COLO668 (cell line): ENCODE measurements at regions not wholly inside any gene's neighbourhood (a gene's known extent, or its start where the extent isn't known, plus 50 kb on each side); places are given as distances from the start of the nearest gene placed in this dataset.
"Not testable (repeated sequence)": the region's sequence is repeated elsewhere in the genome, so short reads cannot be mapped to it uniquely, and the experiment has no call there.

ENCODE experiments used
- DNase-seq: peaks from one replicate; lab custom pipeline; 2025; ENCODE audit not compliant: unreplicated experiment; lab: John Stamatoyannopoulos, UW

DNA sequence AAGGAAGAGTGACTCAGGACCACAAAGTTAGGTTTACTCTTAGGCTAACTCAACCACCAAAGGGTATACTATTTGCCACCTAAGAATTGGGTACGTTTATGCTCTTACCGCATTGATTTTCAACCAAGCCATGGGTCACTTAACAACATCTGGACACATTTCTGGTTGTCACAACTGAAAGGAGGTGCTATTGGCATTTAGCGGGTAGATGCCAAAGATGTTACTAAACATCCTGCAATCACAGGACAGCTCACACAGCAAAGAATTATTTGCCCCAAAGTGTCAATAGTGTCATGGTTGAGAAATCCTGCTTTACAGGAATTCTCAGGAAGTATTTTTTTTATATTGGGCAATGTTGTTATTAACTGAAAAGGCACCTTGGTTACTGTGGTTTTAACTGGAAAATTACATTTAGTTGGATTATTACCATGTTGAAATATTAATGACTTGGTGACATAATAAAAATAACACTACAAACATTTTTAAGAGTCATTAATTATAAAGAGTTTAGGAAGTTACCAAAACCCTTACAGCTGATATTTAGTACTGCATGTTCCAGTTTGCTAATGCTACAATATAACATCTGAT lies 185.0 kb upstream of the TMEM196 start:
- no peak for DNase-seq

DNA sequence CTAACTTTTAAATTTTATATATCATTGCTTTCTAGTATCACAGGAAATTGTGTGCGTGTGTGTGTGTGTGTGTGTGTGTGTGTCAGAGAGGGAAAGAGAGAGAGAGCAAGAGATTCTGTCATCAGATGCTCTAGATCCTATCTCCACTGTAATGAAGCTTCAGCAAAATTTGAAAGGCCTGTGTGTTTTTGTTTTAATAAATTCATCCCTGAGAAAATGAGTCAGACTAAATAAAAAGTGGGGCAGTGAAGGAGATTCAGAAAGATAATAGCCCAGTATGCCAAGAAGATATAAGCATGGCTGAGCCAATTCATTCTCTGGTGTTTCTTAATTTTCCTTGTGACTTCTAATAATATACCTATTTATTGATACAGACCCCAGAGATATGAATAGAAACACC lies 184.2 kb upstream of the TMEM196 start:
- no peak for DNase-seq

DNA sequence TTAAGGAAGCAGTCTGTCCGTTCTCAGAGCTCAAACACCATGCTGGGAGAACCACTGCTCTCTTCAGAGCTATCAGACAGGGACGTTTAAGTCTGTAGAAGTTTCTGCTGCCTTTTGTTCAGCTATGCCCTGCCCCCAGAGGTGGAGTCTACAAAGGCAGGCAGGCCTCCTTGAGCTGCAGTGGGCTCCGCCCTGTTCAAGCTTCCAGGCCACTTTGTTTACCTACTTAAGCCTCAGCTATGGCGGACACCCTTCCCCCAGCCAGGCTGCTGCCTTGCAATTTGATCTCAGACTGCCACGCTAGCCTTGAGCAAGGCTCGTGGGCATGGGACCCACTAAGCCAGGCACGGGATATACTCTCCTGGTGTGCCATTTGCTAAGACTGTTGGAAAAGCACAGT lies 180.7 kb upstream of the TMEM196 start:
- DNase-seq, result not testable (repeated sequence)

DNA sequence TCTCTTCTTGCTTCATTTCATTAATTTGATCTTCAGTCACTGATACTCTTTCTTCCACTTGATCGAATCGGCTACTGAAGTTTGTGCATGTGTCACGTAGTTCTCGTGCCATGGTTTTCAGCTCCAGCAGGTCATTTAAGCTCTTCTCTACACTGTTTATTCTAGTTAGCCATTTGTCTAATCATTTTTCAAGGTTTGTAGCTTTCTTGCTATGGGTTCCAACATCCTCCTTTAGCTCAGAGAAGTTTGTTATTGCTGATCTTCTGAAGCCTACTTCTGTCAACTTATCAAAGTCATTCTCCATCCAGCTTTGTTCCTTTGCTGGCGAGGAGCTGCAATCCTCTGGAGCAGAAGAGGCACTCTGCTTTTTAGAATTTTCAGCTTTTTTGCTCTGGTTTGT lies 180.0 kb upstream of the TMEM196 start:
- DNase-seq, result not testable (repeated sequence)

DNA sequence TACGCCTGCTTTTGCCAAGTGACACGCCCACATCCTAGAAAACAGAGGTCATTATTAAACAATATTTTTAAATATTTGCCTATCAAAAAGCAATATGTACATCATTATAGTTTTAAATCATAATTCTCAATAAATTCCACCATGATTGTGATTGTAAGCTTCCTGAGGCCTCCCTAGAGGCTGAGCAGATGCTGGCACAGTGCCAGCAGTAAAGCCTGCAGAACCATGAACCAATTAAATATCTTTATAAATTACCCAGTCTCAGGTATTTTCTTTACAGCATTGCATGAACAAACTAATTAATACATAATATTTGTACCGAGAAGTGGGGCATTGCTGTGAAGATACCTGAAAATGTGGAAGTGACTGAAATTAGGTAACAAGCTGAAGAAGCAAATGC lies 174.7 kb upstream of the TMEM196 start:
- DNase-seq, result no peak

DNA sequence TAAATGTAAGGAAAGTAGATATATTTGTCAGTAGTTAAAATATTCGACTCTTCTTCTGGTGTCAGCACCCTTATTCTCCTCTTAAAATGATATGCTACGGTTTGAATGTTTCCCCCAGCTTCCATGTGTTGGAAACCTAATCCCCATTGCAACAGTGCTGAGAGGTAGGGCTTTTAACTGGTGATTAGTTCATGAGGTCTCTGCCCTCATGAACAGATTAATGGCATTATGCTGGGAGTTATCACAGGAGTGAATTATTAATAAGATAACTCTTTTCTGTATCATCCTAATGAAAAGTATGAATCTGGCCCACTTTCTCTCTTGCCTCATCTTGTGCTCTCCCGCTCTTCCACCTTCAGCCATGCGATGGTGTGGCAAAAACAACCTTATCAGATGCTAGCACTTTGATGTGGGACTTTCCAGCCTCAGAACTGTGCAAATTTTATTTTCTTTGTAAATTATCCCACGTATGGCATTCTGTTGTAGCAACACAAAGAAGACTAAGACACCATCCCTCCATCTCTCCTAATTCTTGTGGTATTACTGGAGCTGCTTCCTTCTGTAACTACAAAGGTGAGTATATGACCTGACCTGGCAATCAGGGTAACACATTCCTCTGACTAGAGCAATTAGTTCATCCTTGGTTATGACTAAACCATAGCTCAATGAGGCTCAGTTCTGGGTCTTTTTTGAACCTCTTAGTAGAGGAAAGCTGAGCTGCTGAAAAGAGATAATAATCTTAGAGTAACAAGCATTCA lies 171.1 kb upstream of the TMEM196 start:
- no peak for DNase-seq

DNA sequence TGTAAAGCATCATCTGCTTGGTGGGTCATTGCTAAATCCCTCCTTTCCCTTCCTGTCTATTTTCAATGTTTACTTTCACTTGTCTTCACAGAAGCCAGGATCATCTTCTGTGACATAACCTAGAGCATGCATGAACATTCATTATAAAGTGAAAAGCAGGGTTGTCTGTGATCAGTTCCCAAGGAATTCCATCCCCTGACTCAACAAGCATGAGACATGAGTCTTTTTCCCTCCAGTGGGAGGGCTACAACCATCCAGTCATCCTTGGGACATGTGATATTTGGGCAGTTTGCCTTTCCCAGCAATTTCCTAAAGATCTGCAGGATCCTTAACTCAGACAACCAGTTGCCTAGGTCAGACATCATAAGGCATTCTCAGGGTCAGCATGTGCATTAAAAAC lies 166.3 kb upstream of the TMEM196 start:
- no peak for DNase-seq

DNA sequence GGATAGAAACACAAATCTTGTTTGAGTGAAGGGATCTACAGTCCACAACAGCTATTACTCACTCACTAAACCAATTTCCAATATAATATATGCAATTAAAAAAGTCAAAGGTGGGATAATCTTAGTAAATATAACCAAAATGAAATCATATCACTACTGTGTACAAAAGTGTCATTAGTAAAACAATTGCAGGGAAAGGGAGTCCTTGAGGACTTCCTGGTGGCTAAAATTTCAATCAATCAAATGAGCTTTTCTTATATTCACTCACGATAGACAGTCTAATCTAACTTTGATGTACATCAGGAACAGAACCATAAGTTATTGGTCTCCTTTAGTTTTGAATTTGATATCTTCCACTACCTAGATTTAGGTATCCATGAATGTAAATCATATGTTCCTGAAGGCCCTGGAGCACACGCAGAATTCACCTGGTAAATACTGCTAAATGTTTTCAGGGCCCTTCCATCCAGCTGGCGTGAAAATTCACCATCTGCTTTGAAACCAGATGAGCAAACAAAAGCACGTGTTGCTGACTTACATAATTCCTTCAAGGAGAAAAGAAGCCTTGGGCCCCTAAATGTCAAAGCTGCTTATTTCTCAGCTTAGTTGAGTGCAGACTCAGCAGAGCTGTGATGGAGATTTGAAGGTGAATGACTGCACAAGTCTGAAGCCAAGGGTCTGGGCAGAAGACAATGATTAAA lies 159.3 kb upstream of the TMEM196 start:
- DNase-seq, result peak; percentile 62

DNA sequence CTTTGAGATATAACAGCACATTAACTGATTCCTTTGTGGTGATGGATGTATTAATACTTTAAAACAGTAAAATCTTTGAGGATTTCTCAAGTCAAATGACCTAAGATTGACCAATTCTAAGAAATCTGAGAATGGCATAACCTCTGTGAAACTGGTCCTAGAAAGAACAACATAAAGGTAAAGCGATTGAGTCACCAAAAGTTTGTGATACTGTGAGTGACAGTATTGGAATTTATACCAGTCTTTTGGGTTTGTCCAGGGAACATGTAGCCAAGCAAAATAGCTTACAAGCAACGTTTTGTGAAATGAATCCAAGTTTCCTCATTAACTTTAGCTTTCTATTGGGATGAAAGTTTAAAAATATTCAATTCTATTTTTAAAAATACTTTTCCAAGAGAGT lies 157.4 kb upstream of the TMEM196 start:
- DNase-seq, result no peak

DNA sequence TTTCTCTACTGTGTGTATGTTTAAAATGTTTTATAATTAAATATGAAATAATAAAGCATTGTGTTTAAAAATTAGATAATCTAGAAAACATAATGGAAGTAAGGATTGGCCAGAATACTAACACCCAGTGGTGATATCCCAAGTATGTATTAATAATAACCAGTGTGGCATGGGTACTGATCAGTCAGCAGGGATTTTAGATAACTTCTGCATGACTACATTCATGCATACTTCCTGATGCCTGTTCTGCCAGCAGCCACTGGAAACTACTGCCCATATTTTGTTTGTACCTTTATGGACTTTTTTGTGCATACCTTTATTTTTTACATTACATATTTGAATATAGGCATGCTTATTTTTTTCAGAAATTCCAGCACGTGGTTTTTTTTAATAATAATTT lies 156.6 kb upstream of the TMEM196 start:
- no peak for DNase-seq

DNA sequence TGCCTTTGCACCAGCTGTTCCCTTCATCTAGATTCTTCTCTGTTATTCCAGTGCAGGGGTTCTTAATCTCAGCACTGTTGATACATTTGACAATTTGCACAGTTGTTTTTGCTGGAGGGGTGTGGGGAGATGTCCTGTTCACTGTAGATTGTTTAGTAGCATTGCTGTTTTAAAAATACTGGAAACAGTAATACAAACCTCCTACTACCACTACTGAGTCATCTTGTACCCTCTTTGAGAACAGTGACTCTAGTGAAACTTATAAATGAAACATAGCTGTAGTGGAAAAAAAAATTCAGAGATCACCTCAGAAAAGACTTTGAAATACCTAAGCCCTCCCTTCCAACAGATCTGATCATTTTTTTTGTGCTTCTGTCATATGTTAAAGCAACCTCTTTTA lies 154.8 kb upstream of the TMEM196 start:
- DNase-seq, result no peak

DNA sequence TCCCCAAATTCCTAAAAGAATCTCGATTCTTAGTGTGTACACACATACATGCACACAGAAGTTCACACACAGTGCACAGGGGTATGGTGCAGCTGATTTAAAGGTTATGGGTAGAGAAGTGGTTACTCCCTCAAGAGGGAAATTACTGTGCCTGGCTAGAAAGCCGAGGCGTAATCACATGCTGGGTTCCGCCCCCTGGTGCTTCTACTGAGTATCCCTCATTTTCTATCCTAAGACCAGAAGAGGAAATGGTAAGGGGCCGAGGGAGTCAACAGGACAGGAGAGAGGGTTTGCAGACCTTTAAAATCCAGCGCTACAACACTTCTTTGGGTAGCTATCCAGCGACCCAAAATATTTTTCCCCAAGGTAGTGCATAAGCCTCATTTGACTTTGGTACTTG lies 147.3 kb upstream of the TMEM196 start:
- no peak for DNase-seq

DNA sequence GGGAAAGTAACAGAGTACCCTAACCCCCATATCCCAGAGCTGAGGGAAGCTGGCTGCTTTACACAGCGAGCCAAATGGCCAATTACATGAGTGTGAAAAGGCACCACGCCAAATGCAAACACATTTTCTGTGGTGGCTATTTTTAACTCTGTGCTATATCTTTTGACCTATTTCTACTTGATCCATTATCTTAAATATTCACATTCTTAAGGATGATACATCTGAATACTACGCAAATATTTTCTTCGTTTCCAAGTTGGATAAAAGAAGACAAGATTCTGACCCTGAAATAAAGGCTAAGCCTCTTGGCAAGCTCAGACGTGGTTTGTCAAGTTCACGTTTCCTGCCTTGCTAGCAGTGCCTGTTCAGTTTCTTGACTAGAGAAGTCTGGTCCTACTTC lies 146.7 kb upstream of the TMEM196 start:
- DNase-seq, result no peak

DNA sequence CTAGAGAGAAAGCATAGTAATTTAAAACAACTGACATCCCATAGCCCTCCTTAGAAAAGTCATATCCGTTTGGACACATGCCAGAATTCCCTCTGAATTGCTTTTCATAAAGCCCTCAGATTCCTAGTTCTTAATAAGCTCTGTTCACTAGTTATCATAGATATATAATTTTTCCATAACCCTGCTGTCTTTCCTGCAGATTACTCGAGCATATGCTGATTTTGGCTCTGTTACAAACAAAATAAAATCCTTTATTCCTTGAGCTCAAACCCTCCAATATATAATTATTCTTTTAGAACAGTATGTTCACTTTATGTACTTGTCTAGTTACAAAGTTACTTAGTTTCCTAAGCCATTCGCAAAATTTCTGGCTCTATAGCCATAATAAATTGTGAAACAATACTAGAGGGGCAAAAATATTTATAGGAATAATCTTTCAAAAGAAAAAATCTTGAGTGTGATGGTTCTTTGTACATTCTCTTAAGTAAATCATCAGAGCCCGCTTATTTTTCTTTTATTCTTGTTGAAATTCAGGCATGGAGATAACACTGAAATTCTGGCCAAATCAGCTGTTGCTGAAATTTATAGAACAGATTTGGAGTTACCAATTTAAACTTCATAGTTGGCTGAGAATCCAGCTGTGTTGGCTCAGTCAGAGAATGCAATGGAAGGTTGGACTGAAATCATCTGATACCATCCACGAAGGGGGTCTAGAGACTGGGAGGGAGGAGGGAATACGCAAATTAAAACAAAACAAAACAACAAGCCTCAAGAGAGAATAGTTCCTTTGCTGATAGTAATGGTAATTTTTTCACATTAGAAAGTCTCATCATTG lies 146.1 kb upstream of the TMEM196 start:
- DNase-seq, result no peak

DNA sequence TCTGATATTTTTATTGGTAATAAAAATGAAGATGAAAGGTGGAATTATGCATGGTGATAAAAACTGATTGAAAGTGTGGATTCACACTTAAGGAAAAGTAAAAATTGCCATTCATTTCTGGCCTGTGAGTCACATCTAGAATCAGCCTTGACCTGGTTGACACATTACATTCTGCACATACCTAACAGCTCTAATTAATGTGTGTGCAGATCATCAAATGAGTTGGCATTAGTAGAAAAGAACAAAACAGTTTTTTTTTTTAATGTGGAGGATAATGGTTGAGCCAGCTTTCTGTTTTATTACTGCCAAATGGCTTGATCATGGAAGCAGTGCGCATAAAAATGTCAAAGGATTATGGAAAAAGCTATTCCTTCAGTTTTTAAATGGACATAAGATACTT lies 142.6 kb upstream of the TMEM196 start:
- no peak for DNase-seq

DNA sequence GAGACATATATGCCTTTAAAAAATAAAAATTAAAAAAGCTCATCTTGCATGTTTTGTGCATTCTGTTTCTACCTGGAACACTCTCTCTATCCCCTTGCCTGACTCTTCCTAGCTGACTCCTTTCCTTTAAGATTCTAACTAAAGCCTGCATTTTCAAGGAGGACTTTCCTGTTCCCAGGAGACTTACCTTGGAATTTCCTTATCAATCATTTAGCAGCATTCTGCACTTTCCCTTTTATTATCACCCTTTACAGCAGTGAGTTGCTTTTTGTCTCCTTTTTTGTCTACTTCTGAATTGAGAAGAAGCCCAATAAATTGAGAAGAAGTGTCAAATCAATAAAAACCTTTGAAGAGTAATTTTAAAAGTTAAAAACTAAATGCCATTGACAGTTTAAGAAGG lies 142.2 kb upstream of the TMEM196 start:
- DNase-seq, result no peak

DNA sequence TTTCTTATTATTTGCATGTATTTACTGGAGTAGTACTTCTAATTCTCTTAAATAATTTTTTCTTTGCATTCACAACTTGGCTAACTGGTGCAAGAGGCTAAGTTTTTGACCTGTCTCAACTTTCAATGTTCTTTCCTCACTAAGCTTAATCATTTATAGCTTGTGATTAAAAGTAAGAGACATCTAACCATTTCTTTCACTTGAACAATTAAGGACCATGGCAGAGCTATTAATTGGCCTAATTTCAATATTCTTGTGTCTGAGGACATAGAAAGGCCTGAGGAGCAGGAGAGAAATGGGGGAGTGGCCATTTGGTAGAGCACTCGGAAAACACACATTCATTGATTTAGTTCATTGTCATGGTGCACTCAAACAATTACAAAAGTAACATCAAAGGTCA lies 141.4 kb upstream of the TMEM196 start:
- no peak for DNase-seq

DNA sequence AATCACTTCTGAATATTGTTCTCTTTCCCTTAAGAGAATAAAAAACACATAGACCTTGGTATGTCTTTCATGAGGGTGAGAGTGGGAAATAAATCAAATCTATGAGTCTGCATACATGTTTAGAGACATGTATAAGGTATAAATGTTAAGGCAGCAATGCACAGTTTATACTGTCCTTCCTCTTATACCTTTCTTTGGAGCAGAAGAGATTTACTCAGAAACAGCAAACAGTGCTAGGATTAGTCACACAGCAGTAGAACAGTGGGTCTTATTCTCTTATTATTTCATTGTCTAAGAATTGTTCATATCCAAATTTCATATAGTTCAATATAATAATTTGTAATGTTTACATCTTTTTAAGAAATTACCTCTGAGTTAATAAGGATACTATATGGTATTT lies 126.7 kb upstream of the TMEM196 start:
- DNase-seq, result no peak

DNA sequence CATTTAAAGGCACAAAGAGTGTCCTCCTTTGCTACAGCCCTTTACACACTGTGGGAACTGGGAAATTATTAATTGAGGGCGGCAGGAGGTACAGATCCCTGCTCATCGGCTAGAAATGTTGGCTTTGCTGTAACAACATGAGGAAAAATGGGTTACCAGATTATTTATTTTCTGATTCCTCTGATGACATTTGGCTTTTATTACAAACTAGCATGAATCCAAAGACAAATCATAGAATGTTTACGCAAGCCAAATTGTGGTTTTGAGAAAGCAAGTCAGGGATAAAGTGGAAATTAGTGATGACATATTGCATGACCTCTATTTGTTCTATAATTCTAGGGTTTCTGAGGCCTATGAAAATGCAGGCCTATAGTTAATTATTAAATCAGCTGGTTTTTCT lies 126.1 kb upstream of the TMEM196 start:
- DNase-seq, result no peak

DNA sequence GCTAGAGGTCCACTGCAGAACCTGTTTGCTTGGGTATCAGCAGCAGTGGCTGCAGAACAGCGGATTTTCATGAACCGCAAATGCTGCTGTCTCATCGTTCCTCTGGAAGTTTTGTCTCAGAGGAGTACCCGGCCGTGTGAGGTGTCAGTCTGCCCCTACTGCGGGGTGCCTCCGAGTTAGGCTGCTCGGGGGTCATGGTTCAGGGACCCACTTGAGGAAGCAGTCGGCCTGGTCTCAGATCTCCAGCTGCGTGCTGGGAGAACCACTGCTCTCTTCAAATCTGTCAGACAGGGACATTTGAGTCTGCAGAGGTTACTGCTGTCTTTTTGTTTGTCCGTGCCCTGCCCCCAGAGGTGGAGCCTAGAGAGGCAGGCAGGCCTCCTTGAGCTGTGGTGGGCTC lies 109.5 kb upstream of the TMEM196 start:
- DNase-seq, result not testable (repeated sequence)

DNA sequence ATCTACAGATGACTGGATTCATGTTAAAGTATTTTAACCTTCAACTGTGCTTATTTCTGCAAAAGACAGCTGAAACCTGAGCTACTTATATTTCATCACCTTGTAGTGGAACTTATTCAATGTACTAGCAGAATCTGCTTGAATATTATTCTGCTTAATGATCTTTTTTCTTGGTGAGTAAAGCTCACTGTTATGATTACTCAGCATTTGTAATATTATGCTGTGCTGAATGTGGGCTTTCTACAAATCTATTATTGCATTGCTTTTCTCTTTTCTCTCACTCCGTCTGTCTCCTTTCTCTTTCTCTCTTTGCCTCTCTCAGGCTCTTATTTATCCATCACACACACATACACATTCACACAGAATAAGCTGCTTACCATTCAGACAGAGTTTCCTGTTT lies 98.7 kb upstream of the TMEM196 start:
- no peak for DNase-seq

DNA sequence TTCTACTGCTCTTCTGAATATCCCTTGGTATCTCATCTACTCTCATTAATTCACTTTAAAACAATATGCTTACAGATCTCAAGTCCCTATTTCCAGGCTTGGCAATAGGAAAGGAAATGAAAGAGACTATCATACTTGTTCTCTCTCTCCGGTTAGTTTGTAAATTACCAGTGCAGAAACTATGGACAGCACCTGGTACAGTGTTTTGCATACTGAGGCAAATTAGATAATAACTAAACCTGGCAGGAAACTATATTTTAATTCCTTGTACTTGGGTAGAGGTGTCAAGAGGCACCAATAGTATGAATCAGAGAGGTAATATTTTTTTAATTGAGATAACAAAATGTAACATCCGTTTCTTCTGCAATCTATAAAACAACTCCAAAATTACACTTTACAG lies 97.7 kb upstream of the TMEM196 start:
- DNase-seq, result no peak
